ENCODE measurements at regions not wholly inside any gene's neighbourhood (a gene's known extent, or its start where the extent isn't known, plus 50 kb on each side); places are given as distances from the start of the nearest gene placed in this dataset.
"Not testable (repeated sequence)": the region's sequence is repeated elsewhere in the genome, so short reads cannot be mapped to it uniquely, and the experiment has no call there.

DNA sequence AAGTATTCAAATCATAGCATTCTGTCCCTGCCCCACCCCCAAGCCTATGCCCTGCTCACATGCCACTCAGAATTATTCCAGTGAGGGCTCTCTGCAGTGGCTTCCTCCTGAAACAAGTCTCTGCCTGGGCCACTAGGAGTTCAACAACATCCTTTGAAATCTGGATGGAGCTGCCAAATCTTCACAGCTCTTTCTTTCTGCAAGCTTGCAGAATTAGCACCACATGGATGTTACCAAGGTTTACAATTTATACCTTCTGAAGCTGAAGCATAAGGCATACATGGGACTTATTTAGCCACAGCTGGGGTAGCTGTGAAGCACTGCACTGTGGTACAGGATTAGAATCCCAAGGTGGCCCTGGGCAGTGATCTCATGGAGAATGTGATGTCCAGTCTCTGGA is 577.5 kb downstream of the CD109 start:
- Mint-ChIP-seq H3K4me1 (no peaks in the 10 kb centered on the region), H3K4me3 (no peak overlapping the region), H3K9me3 (no peaks in the 10 kb centered on the region), H3K36me3 (ENCODE audit: low read depth) (no peaks in the 10 kb centered on the region), H3K27me3 (no peaks in the 10 kb centered on the region), H3K27ac (no peak overlapping the region)
- ChIA-PET CTCF (no interaction called here), POLR2A (no interaction called here)
- no peak for DNase-seq

GRCh38 chr6:74269600-74269858 is 573.5 kb downstream of the CD109 start:
- Mint-ChIP-seq H3K27ac (no peak overlapping the region), H3K9me3 (no peaks in the 10 kb centered on the region), H3K27me3 (no peaks in the 10 kb centered on the region), H3K36me3 (ENCODE audit: low read depth) (no peaks in the 10 kb centered on the region), H3K4me3 (no peak overlapping the region), H3K4me1 (no peaks in the 10 kb centered on the region)
- DNase-seq, result no peak
- POLR2A ChIA-PET, result no interaction called here
- CTCF ChIA-PET, result no interaction called here

DNA sequence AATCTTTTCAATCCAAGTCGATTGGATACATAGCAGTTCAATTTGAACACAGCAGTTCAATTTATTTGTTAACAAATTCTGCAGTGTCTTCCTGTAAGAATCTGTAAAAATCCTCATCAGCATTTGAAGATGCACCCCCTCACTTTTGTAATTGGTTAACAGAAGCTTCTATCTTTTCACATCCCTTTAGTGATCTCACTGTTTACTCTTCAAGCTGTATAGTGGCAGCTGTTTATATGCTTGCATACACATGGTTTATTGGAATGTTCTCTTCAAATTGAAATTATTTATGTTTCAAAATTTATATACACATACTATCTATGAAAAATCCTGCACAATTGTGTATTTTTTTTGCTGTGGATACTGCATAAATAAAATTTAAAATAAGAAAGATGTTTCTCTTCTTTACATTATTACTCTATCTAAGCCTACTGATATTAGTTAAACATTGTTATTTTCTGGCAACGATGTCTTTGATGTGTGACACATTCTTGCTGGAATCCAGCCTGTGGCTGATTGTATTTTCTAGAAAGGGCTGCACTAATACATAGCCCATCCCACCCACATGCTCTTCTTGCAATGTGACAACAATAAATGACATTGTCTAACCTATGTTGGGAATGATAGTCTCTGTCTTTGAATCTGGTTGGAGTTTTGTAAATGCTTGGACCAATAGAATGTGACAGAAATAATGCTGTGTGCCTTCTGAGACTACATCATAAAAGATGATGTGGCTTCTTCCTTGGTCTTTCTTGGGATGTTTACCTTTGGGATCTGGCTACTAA is 573.0 kb downstream of the CD109 start:
- H3K27me3 Mint-ChIP-seq, result no peaks in the 10 kb centered on the region

GRCh38 chr6:74259981-74260380 is 564.0 kb downstream of the CD109 start:
- Mint-ChIP-seq H3K27me3 (no peaks in the 10 kb centered on the region), H3K4me1 (no peaks in the 10 kb centered on the region), H3K9me3 (no peaks in the 10 kb centered on the region), H3K36me3 (ENCODE audit: low read depth) (no peaks in the 10 kb centered on the region), H3K4me3 (no peak overlapping the region), H3K27ac (no peak overlapping the region)
- POLR2A ChIA-PET, result no interaction called here
- DNase-seq, result no peak
- CTCF ChIA-PET, result no interaction called here

More for the DNA sequence above, 573.0 kb downstream of the CD109 start:
- no peak overlapping the region for H3K27ac Mint-ChIP-seq
- no peak overlapping the region for H3K4me3 Mint-ChIP-seq
- CTCF ChIA-PET, result no interaction called here
- H3K9me3 Mint-ChIP-seq, result no peaks in the 10 kb centered on the region
- POLR2A ChIA-PET, result no interaction called here
- DNase-seq, result no peak
- H3K36me3 Mint-ChIP-seq (ENCODE audit: low read depth), result no peaks in the 10 kb centered on the region
- H3K4me1 Mint-ChIP-seq, result no peaks in the 10 kb centered on the region

DNA sequence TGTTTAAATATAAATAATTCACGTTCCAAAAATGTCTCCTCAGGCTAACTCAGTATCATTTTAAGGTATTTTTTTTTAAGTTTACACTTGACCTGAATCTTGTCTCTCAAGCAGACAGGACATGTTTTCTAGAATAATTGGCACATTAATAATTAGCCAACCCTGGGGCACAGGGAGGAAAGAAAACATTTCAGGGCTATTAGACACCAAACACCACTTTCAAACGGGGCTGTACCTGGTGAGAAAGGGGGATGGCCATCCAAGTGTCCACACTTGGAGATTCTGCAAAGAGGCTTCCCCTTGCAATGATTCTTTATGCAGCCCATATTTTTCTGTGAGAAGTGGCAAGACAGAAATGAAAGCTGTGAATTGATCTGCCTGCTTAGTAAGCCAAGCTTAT is 560.8 kb downstream of the CD109 start:
- CTCF ChIA-PET, result no interaction called here
- Mint-ChIP-seq H3K36me3 (ENCODE audit: low read depth) (no peaks in the 10 kb centered on the region), H3K27me3 (no peaks in the 10 kb centered on the region), H3K4me3 (no peak overlapping the region), H3K27ac (no peak overlapping the region), H3K9me3 (peaks cover 2% of the 10 kb centered on the region), H3K4me1 (no peaks in the 10 kb centered on the region)
- DNase-seq, result no peak
- POLR2A ChIA-PET, result no interaction called here

DNA sequence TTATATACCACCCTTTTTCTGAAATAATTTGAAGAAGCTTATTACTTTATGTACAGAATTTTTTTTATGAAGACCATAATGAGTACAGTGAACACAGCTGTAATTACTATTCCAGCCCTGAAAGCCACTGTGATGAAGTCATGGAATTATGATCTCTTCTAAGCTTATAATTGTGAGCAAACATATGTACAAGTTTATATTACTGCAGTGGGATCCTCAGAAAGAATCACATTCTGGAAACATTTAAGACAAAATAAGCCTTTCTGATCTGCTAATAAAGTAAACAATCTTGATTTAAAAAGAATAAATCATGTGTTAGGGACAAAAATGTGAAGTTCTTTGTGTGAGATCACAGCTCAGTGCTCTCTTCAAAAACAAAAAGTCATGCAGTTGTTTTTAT is 560.4 kb downstream of the CD109 start:
- DNase-seq, result no peak
- Mint-ChIP-seq H3K27me3 (no peaks in the 10 kb centered on the region), H3K4me3 (no peak overlapping the region), H3K36me3 (ENCODE audit: low read depth) (no peaks in the 10 kb centered on the region), H3K27ac (no peak overlapping the region), H3K9me3 (peaks cover 3% of the 10 kb centered on the region), H3K4me1 (no peaks in the 10 kb centered on the region)
- POLR2A ChIA-PET, result no interaction called here
- CTCF ChIA-PET, result no interaction called here

- H3K27me3 Mint-ChIP-seq; H3K9me3 Mint-ChIP-seq; CTCF ChIA-PET; H3K27ac Mint-ChIP-seq; H3K36me3 Mint-ChIP-seq (ENCODE audit: low read depth); DNase-seq; H3K4me3 Mint-ChIP-seq; H3K4me1 Mint-ChIP-seq; POLR2A ChIA-PET: not testable (repeated sequence)
These were observed 559.0 kb downstream of the CD109 start for GRCh38 chr6:74255007-74255406.

DNA sequence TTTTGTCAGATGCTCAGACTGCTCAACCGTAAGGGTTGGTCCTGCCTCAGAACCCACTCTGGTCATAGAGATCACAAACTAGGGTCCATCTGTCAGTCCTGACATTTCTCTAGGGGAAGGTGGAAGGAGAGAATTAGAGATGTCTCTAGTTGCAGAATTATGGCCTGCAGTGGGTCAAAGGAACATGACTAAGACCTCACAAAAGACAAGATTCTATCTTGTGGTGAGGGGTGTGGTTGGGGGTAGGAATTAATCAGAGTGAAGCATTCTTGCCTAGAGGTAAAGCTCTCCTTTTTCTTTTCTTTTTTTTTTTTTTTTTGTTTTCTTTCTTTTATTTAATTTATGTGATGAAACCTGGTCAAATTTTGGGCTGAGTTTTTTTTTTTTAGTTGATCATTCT is 558.1 kb downstream of the CD109 start:
- POLR2A ChIA-PET; H3K36me3 Mint-ChIP-seq (ENCODE audit: low read depth): not testable (repeated sequence)

GRCh38 chr6:74253261-74253660 is 557.3 kb downstream of the CD109 start:
- H3K4me1 Mint-ChIP-seq, result no peaks in the 10 kb centered on the region
- POLR2A ChIA-PET, result no interaction called here
- no peak for DNase-seq
- H3K27ac Mint-ChIP-seq, result no peak overlapping the region
- no peaks in the 10 kb centered on the region for H3K36me3 Mint-ChIP-seq (ENCODE audit: low read depth)
- no peak overlapping the region for H3K4me3 Mint-ChIP-seq
- CTCF ChIA-PET, result no interaction called here
- H3K27me3 Mint-ChIP-seq, result no peaks in the 10 kb centered on the region
- H3K9me3 Mint-ChIP-seq, result peaks cover 6% of the 10 kb centered on the region

More for the DNA sequence above, 558.1 kb downstream of the CD109 start:
- H3K27me3 Mint-ChIP-seq, H3K9me3 Mint-ChIP-seq, H3K27ac Mint-ChIP-seq, DNase-seq, CTCF ChIA-PET, H3K4me1 Mint-ChIP-seq, H3K4me3 Mint-ChIP-seq: not testable (repeated sequence)

GRCh38 chr6:74250161-74250818 is 554.3 kb downstream of the CD109 start:
- H3K4me1 Mint-ChIP-seq, result no peaks in the 10 kb centered on the region
- no peak for DNase-seq
- H3K36me3 Mint-ChIP-seq (ENCODE audit: low read depth), result no peaks in the 10 kb centered on the region
- peaks cover 6% of the 10 kb centered on the region for H3K9me3 Mint-ChIP-seq
- POLR2A ChIA-PET, result no interaction called here
- no peak overlapping the region for H3K27ac Mint-ChIP-seq
- H3K27me3 Mint-ChIP-seq, result no peaks in the 10 kb centered on the region
- CTCF ChIA-PET, result no interaction called here
- no peak overlapping the region for H3K4me3 Mint-ChIP-seq

DNA sequence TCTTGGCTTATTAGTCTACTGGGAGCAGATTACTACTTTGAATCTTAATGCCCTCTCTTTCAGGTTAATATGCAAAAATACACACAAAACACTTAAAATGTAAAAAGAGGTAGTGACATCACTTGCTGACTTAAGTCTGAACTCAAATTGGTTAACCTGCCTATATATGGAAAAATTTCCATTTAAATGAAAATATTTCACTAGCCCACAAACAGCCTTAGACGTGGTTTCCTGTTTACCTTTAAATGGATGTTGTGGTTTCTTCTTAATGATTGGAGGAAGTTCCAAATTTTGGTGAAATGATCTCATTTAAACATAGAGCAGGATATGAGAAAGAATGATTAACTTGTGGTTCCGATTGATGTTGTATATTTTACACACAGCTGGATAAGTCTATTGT is 553.7 kb downstream of the CD109 start:
- H3K27me3 Mint-ChIP-seq, result no peaks in the 10 kb centered on the region
- ChIA-PET CTCF (no interaction called here), POLR2A (no interaction called here)
- no peak overlapping the region for H3K4me3 Mint-ChIP-seq
- H3K4me1 Mint-ChIP-seq, result no peaks in the 10 kb centered on the region
- no peak overlapping the region for H3K27ac Mint-ChIP-seq
- H3K36me3 Mint-ChIP-seq (ENCODE audit: low read depth), result no peaks in the 10 kb centered on the region
- DNase-seq, result no peak
- H3K9me3 Mint-ChIP-seq, result peaks cover 6% of the 10 kb centered on the region

DNA sequence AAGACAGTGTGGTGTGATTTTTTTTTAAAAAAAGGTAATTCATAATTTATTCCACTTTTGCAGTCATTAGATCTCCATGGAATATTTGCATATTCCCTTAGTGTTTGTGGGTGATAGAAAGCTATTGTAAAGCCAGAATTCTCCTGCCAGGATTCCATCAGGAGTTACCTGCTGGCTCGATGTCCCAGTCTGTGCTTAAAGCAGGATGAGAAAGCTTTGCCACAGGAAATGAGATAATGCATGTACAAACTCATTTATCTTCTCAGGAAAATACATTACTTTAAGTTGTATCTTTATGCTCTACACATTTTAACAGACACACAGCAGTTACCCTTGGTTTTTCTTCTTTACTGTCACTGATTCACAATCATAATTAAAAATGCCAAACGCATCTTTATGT is 553.0 kb downstream of the CD109 start:
- CTCF ChIA-PET, result no interaction called here
- POLR2A ChIA-PET, result no interaction called here
- Mint-ChIP-seq H3K27me3 (no peaks in the 10 kb centered on the region), H3K4me1 (no peaks in the 10 kb centered on the region), H3K36me3 (ENCODE audit: low read depth) (no peaks in the 10 kb centered on the region), H3K4me3 (no peak overlapping the region), H3K9me3 (peaks cover 10% of the 10 kb centered on the region), H3K27ac (no peak overlapping the region)
- DNase-seq, result no peak

DNA sequence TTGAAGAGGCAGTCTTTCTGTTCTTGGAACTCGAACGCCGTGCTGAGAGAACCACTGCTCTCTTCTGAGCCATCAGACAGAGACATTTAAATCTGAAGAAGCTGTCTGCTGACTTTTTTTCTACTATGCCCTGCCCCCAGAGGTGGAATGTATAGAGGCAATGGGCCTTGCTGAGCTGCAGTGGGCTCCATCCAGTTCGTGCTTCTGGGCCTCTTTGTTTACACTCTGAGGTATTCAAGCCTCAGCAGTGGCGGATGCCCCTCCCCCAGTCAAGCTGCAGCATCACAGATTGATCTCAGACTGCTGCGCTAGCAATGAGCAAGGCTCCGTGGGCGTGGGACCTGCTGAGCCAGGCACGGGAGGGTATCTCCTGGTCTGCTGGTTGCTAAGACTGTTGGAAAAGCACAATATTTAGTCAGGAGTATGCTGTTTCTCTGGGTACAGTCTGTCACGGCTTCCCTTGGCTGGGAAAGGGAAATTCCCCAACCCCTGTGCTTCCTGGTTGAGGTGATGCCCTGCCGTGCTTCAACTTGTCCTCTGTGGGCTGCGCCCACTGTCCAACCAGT is 526.8 kb downstream of the CD109 start:
- Mint-ChIP-seq H3K27me3 (no peaks in the 10 kb centered on the region), H3K4me1 (no peaks in the 10 kb centered on the region), H3K9me3 (peaks cover 4% of the 10 kb centered on the region), H3K27ac (no peak overlapping the region), H3K36me3 (ENCODE audit: low read depth) (no peaks in the 10 kb centered on the region), H3K4me3 (no peak overlapping the region)
- POLR2A ChIA-PET, result no interaction called here
- CTCF ChIA-PET, result no interaction called here
- no peak for DNase-seq

DNA sequence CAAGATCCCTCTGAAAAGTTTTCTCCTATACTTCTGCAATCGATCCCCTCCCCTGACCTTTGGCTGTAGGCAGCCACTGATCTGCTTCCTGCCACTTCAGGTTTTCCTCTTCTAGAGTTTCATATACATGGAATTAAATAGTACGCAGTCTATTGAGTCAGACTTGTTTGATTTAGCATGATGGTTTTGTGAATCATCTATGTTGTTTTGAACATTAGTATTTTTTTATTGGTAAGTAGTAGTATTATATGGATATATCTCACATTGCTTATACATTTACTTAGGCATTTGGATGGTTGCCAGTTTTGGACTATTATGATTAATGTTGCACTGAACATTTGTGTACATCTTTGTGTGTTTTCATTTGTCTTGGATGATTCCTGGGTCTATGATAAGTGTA is 518.0 kb downstream of the CD109 start:
- Mint-ChIP-seq H3K36me3 (ENCODE audit: low read depth) (no peaks in the 10 kb centered on the region), H3K27ac (no peak overlapping the region), H3K4me3 (no peak overlapping the region), H3K9me3 (peaks cover 2% of the 10 kb centered on the region), H3K27me3 (no peaks in the 10 kb centered on the region), H3K4me1 (no peaks in the 10 kb centered on the region)
- CTCF ChIA-PET, result no interaction called here
- POLR2A ChIA-PET, result no interaction called here
- no peak for DNase-seq

All from activated CD4-positive, alpha-beta memory T cell treated with anti-CD3 and anti-CD28 coated beads, Interleukin-2, amount 10 ng/mL, durations not matched to agents 7 days and 5 days (primary cell).